Trophoblast cell (in vitro differentiated cells and primary cell): ENCODE measurements at regions not wholly inside any gene's neighbourhood (a gene's known extent, or its start where the extent isn't known, plus 50 kb on each side); places are given as distances from the start of the nearest gene placed in this dataset.
"Not testable (repeated sequence)": the region's sequence is repeated elsewhere in the genome, so short reads cannot be mapped to it uniquely, and the experiment has no call there.

Source experiments
- DNase-seq, 2 donors: peaks; one replicate each; pipeline ENCODE4 v3.0.0-alpha.2; 2016
- H2AFZ ChIP-seq: 2 replicates; pipeline ENCODE4 v1.6.1; 2013; ENCODE audit warnings: low read length, moderate library complexity, mild to moderate bottlenecking; ENCODE audit not compliant: insufficient read depth, poor library complexity
- H2AK5ac ChIP-seq: 2 replicates; pipeline ENCODE4 v1.6.1; 2013; ENCODE audit warnings: mild to moderate bottlenecking, low read length
- H2BK120ac ChIP-seq: 2 replicates; pipeline ENCODE4 v1.6.1; 2013; ENCODE audit warnings: low read length, mild to moderate bottlenecking, moderate library complexity; ENCODE audit not compliant: insufficient read depth, poor library complexity
- H2BK12ac ChIP-seq: 2 replicates; pipeline ENCODE4 v1.6.1; 2013; ENCODE audit warnings: mild to moderate bottlenecking, low read length, moderate library complexity
- H2BK5ac ChIP-seq: 2 replicates; pipeline ENCODE4 v1.6.1; 2013; ENCODE audit warnings: low read length, low read depth, moderate library complexity, mild to moderate bottlenecking; ENCODE audit not compliant: poor library complexity
- H3K14ac ChIP-seq: 2 replicates; pipeline ENCODE4 v1.6.1; 2013; ENCODE audit warnings: mild to moderate bottlenecking, low read length
- H3K18ac ChIP-seq: 2 replicates; pipeline ENCODE4 v1.6.1; 2013; ENCODE audit warnings: mild to moderate bottlenecking, low read length
- H3K23ac ChIP-seq: 2 replicates; pipeline ENCODE4 v1.6.1; 2013; ENCODE audit warnings: low read length
- H3K27ac ChIP-seq: 2 replicates; pipeline ENCODE4 v1.5.1; 2013; ENCODE audit warnings: low read depth, mild to moderate bottlenecking, inconsistent platforms, low read length, moderate library complexity
- H3K27me3 ChIP-seq: 2 replicates; pipeline ENCODE4 v1.6.1; 2013; ENCODE audit warnings: inconsistent platforms, mild to moderate bottlenecking, low read length, moderate library complexity; ENCODE audit not compliant: insufficient read depth
- H3K36me3 ChIP-seq, 2 experiments: 1 replicate in 1 of 2; 2 replicates in 1 of 2; pipeline ENCODE4 v1.6.1; 2013; ENCODE audit warnings: low read length in 2 of 2, mild to moderate bottlenecking in 2 of 2, moderate library complexity in 1 of 2; ENCODE audit not compliant: insufficient read depth in 2 of 2, control insufficient read depth in 1 of 2
- H3K4ac ChIP-seq: 2 replicates; pipeline ENCODE4 v1.6.1; 2013; ENCODE audit warnings: low read depth, mild to moderate bottlenecking, low read length, moderate library complexity
- H3K4me1 ChIP-seq, 2 experiments: 1 replicate in 1 of 2; 2 replicates in 1 of 2; pipeline ENCODE4 v1.6.1; 2013; ENCODE audit warnings: low read length in 2 of 2, mild to moderate bottlenecking in 2 of 2, moderate library complexity in 1 of 2; ENCODE audit not compliant: insufficient read depth in 2 of 2, control insufficient read depth in 1 of 2
- H3K4me2 ChIP-seq: 2 replicates; pipeline ENCODE4 v1.6.1; 2013; ENCODE audit warnings: inconsistent platforms, mild to moderate bottlenecking, low read length, moderate library complexity
- H3K4me3 ChIP-seq: 2 replicates; pipeline ENCODE4 v1.5.1; 2013; ENCODE audit warnings: mild to moderate bottlenecking, low read depth, low read length, inconsistent platforms
- H3K79me1 ChIP-seq: one replicate; pipeline ENCODE4 v1.6.1; 2013; ENCODE audit warnings: low read length
- H3K79me2 ChIP-seq: 2 replicates; pipeline ENCODE4 v1.6.1; 2013; ENCODE audit warnings: low read length, mild to moderate bottlenecking; ENCODE audit not compliant: control insufficient read depth, insufficient read depth, poor library complexity
- H3K9ac ChIP-seq: 2 replicates; pipeline ENCODE4 v1.6.1; 2013; ENCODE audit warnings: mild to moderate bottlenecking, low read length
- H3K9me3 ChIP-seq: 2 replicates; pipeline ENCODE4 v1.6.1; 2013; ENCODE audit warnings: low read depth, mild to moderate bottlenecking, control low read depth, inconsistent platforms, low read length; ENCODE audit not compliant: insufficient read depth
- H4K12ac ChIP-seq: 2 replicates; pipeline ENCODE4 v1.6.1; 2013; ENCODE audit warnings: low read depth, mild to moderate bottlenecking, low read length, moderate library complexity
- H4K8ac ChIP-seq: 2 replicates; pipeline ENCODE4 v1.6.1; 2013; ENCODE audit warnings: low read depth, mild to moderate bottlenecking, low read length, moderate library complexity
- H4K91ac ChIP-seq: one replicate; pipeline ENCODE4 v1.6.1; 2013; ENCODE audit warnings: low read depth, mild to moderate bottlenecking, low read length, moderate library complexity
- WGBS: extraction: QIAGEN DNeasy Blood & Tissue Kit; methylation state at CpG from one replicate; pipeline ENCODE4 v1.1.7; 2013; ENCODE audit warnings: missing lambda C conversion rate; ENCODE audit not compliant: insufficient read length, insufficient coverage; ENCODE audit errors: extremely low coverage; 5-methylcytosine and 5-hydroxymethylcytosine counted together

DNA sequence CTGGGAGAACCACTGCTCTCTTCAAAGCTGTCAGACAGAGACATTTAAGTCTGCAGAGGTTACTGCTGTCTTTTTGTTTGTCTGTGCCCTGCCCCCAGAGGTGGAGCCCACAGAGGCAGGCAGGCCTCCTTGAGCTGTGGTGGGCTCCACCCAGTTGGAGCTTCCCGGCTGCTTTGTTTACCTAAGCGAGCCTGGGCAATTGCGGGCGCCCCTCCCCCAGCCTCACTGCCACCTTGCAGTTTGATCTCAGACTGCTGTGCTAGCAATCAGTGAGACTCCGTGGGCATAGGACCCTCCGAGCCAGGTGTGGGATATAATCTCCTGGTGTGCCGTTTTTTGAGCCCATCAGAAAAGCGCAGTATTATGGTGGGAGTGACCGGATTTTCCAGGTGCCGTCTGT, 90.3 kb downstream of the TDRD15 start:
- H3K4me2 ChIP-seq, H3K27me3 ChIP-seq, H4K12ac ChIP-seq, H3K27ac ChIP-seq, H3K23ac ChIP-seq, H3K79me1 ChIP-seq, H2BK12ac ChIP-seq, H3K4me1 ChIP-seq, H4K91ac ChIP-seq, H3K79me2 ChIP-seq, H3K36me3 ChIP-seq, H3K4ac ChIP-seq, H3K18ac ChIP-seq, H4K8ac ChIP-seq, H2AK5ac ChIP-seq, H2AFZ ChIP-seq, H3K9ac ChIP-seq, H2BK120ac ChIP-seq, H3K14ac ChIP-seq, DNase-seq, H2BK5ac ChIP-seq, H3K4me3 ChIP-seq, H3K9me3 ChIP-seq: not testable (repeated sequence)
- WGBS, result no CpG with 5 or more reads among the region's 10 CpGs

DNA sequence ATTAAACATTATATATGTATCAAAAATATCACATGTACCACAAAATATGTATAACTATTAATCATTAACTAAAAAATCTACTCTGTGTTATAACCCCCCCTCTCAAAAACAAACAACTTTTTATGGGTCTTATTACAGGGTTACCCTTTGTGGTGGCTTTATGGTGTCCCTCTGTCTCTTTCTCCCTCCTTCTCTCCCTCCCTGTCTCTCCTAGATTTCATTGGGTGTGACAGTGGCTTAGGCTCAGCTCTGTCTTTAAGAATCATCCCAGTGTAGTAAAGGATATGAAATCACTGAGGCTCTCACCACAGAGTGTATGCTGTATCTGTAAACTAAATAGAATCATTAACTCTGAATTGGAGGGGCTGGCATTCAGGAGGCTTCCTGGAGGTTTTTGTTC, 93.7 kb downstream of the TDRD15 start:
- Histone ChIP-seq H3K14ac (no peak overlapping the region), H3K79me2 (no peaks in the 10 kb centered on the region), H3K4me3 (no peak overlapping the region), H3K27me3 (no peaks in the 10 kb centered on the region), H3K27ac (no peak overlapping the region), H3K9ac (no peak overlapping the region), H3K9me3 (no peaks in the 10 kb centered on the region), H3K4me2 (no peak overlapping the region), H3K4me1 (no peaks in the 10 kb centered on the region), H3K4ac (no peak overlapping the region), H4K12ac (no peak overlapping the region), H2AFZ (no peak overlapping the region), H2BK12ac (no peak overlapping the region), H4K8ac (no peak overlapping the region), H3K18ac (no peak overlapping the region), H2BK5ac (no peak overlapping the region), H2AK5ac (no peak overlapping the region), H2BK120ac (no peak overlapping the region), H4K91ac (no peak overlapping the region), H3K36me3 (no peaks in the 10 kb centered on the region), H3K23ac (no peak overlapping the region), H3K79me1 (no peaks in the 10 kb centered on the region)
- DNase-seq, result no peak

DNA sequence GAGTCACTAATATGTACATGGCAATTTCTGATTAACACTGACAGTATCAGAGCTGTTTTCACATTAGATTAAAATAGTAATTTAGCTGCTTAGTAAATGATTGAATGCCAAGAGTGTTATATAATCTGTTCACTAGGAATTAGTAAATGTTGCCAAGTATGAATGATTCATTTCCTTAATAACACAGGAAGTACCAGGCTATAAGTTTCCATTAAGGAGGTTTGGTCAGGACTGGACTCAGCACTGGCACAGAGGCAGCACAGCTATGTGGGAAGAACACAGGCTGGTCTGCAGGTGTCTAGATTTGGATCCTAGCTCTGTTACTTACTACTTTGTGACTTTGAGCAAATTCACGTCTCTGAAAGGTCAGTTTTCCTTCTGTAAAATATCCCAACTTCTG, 97.2 kb downstream of the TDRD15 start:
- no CpG with 5 or more reads among the region's 1 CpG for WGBS
- Histone ChIP-seq H2BK5ac (no peak overlapping the region), H3K9me3 (no peaks in the 10 kb centered on the region)

DNA sequence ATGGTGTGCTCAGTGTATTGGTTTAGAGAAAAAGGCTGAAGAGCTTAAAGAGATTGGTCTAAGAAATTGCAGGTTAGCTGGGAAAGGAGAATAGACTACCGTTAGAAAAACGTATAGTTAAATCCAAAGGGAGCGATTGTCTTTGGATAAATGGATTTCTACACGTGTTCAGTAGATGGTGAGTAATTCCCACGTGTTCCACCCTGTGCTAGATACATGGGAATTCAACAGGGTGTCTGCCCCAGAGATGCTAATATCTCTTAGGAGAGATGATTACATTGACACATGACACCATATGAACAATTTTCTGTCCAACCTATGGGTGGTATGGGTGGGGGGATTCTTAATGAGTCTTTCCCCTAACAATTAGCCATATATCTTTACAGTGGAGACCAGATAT, 99.8 kb downstream of the TDRD15 start:
- Histone ChIP-seq H3K14ac (no peak overlapping the region), H4K91ac (no peak overlapping the region), H2BK5ac (no peak overlapping the region), H2AFZ (no peak overlapping the region), H2BK12ac (no peak overlapping the region), H3K23ac (no peak overlapping the region), H3K79me2 (no peaks in the 10 kb centered on the region), H3K27ac (no peak overlapping the region), H3K36me3 (no peaks in the 10 kb centered on the region), H3K27me3 (no peaks in the 10 kb centered on the region), H3K4me2 (no peak overlapping the region), H3K9me3 (no peaks in the 10 kb centered on the region), H3K9ac (no peak overlapping the region), H3K18ac (no peak overlapping the region), H2AK5ac (no peak overlapping the region), H4K8ac (no peak overlapping the region), H3K4me3 (no peak overlapping the region), H4K12ac (no peak overlapping the region), H2BK120ac (no peak overlapping the region), H3K4ac (no peak overlapping the region), H3K4me1 (no peaks in the 10 kb centered on the region), H3K79me1 (no peaks in the 10 kb centered on the region)
- no CpG with 5 or more reads among the region's 5 CpGs for WGBS
- no peak for DNase-seq

More for the DNA sequence above, 97.2 kb downstream of the TDRD15 start:
- Histone ChIP-seq H3K4ac (no peak overlapping the region), H4K12ac (no peak overlapping the region), H2BK12ac (no peak overlapping the region), H3K23ac (no peak overlapping the region), H2AK5ac (no peak overlapping the region), H3K4me3 (no peak overlapping the region), H3K9ac (no peak overlapping the region), H3K79me1 (no peaks in the 10 kb centered on the region), H3K18ac (no peak overlapping the region), H3K4me2 (no peak overlapping the region), H2BK120ac (no peak overlapping the region), H3K79me2 (no peaks in the 10 kb centered on the region), H3K27me3 (no peaks in the 10 kb centered on the region), H2AFZ (no peak overlapping the region), H3K14ac (no peak overlapping the region), H3K36me3 (no peaks in the 10 kb centered on the region), H3K4me1 (no peaks in the 10 kb centered on the region), H4K8ac (no peak overlapping the region), H4K91ac (no peak overlapping the region), H3K27ac (no peak overlapping the region)
- DNase-seq, result no peak
